ENCODE measurements at regions not wholly inside any gene's neighbourhood (a gene's known extent, or its start where the extent isn't known, plus 50 kb on each side); places are given as distances from the start of the nearest gene placed in this dataset.

GRCh38 chr5:68060382-68060781 lies 155.2 kb upstream of the PIK3R1 start:
- TF ChIP-seq CTCF (IDR thresholded peaks at IDR 0.05) = no peak
- Mint-ChIP-seq H3K27ac (no peak overlapping the region), H3K27me3 (peaks cover 8% of the 10 kb centered on the region), H3K36me3 (ENCODE audit: low read depth) (no peaks in the 10 kb centered on the region), H3K4me1 (no peaks in the 10 kb centered on the region), H3K4me3 (no peak overlapping the region), H3K9me3 (peaks cover 10% of the 10 kb centered on the region)
- ChIA-PET CTCF (no interaction called here), POLR2A (no interaction called here)
- no peak for ATAC-seq (ENCODE audit: low read depth)
- intact Hi-C loops (cut with micrococcal nuclease) = no loop called here
- DNase-seq = no peak

GRCh38 chr5:68057191-68057590 lies 158.4 kb upstream of the PIK3R1 start:
- DNase-seq (no peak), ATAC-seq (ENCODE audit: low read depth) (no peak)
- CTCF ChIA-PET = no interaction called here
- Mint-ChIP-seq H3K27me3 (peaks cover 8% of the 10 kb centered on the region), H3K36me3 (ENCODE audit: low read depth) (no peaks in the 10 kb centered on the region), H3K9me3 (peaks cover 5% of the 10 kb centered on the region), H3K27ac (no peak overlapping the region), H3K4me3 (no peak overlapping the region), H3K4me1 (no peaks in the 10 kb centered on the region)
- no peak for TF ChIP-seq CTCF (IDR thresholded peaks at IDR 0.05)
- POLR2A ChIA-PET = no interaction called here
- intact Hi-C loops (cut with micrococcal nuclease) = no loop called here

- H3K9me3 Mint-ChIP-seq = no peaks in the 10 kb centered on the region
- H3K4me3 Mint-ChIP-seq = no peak overlapping the region
- POLR2A ChIA-PET = no interaction called here
- ATAC-seq (ENCODE audit: low read depth) = no peak
- DNase-seq = no peak
- no peaks in the 10 kb centered on the region for H3K36me3 Mint-ChIP-seq (ENCODE audit: low read depth)
- no peak for TF ChIP-seq CTCF (IDR thresholded peaks at IDR 0.05)
- no peaks in the 10 kb centered on the region for H3K4me1 Mint-ChIP-seq
- no peak overlapping the region for H3K27ac Mint-ChIP-seq
- H3K27me3 Mint-ChIP-seq = peaks cover 6% of the 10 kb centered on the region
- CTCF ChIA-PET = no interaction called here
- intact Hi-C loops (cut with micrococcal nuclease) = no loop called here
These were observed 159.9 kb upstream of the PIK3R1 start for GRCh38 chr5:68055686-68056085.

- Mint-ChIP-seq H3K27me3 (peaks cover 2% of the 10 kb centered on the region), H3K9me3 (no peaks in the 10 kb centered on the region), H3K27ac (no peak overlapping the region), H3K36me3 (ENCODE audit: low read depth) (no peaks in the 10 kb centered on the region), H3K4me3 (no peak overlapping the region), H3K4me1 (no peaks in the 10 kb centered on the region)
- intact Hi-C loops (cut with micrococcal nuclease) = no loop called here
- CTCF ChIA-PET = no interaction called here
- no peak for DNase-seq
- TF ChIP-seq CTCF (IDR thresholded peaks at IDR 0.05) = no peak
- no peak for ATAC-seq (ENCODE audit: low read depth)
- POLR2A ChIA-PET = no interaction called here
These were observed 160.9 kb upstream of the PIK3R1 start for GRCh38 chr5:68054638-68055037.

- POLR2A ChIA-PET = no interaction called here
- peaks cover 2% of the 10 kb centered on the region for H3K27me3 Mint-ChIP-seq
- no peak for TF ChIP-seq CTCF (IDR thresholded peaks at IDR 0.05)
These were observed 162.4 kb upstream of the PIK3R1 start for GRCh38 chr5:68053202-68053601.

More at GRCh38 chr5:68053202-68053601, 162.4 kb upstream of the PIK3R1 start:
- CTCF ChIA-PET = no interaction called here
- no peak for DNase-seq
- Mint-ChIP-seq H3K4me3 (no peak overlapping the region), H3K36me3 (ENCODE audit: low read depth) (no peaks in the 10 kb centered on the region), H3K9me3 (peaks cover 8% of the 10 kb centered on the region), H3K4me1 (no peaks in the 10 kb centered on the region), H3K27ac (no peak overlapping the region)
- intact Hi-C loops (cut with micrococcal nuclease) = no loop called here
- no peak for ATAC-seq (ENCODE audit: low read depth)

All from activated B cell treated with CpG ODN at 0.5 μM for 24 hours (primary cell).